ENCODE measurements at regions not wholly inside any gene's neighbourhood (a gene's known extent, or its start where the extent isn't known, plus 50 kb on each side); places are given as distances from the start of the nearest gene placed in this dataset.
"Not testable (repeated sequence)": the region's sequence is repeated elsewhere in the genome, so short reads cannot be mapped to it uniquely, and the experiment has no call there.

DNA sequence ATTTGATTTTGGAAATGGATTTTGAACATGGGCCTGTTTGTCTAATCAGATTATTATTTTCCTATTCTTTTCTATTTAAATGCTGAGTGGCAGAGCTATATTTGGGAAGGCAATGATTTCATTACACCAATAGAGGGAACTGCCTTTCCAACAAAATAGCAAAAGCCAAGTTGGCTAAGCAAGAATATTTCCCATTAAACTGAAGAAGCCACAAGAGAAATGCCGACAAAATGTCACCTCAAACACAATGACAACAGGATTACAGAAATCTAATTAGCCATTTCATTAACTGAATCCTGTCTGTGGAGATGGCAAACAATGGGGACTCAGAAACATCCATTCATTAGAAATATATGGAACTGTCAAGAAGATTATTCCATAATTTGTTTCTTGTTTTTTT is 1593.1 kb upstream of the RAG2 start:
- DNase-seq (ENCODE audit: extremely low read depth, low read depth, low spot score): no peak

DNA sequence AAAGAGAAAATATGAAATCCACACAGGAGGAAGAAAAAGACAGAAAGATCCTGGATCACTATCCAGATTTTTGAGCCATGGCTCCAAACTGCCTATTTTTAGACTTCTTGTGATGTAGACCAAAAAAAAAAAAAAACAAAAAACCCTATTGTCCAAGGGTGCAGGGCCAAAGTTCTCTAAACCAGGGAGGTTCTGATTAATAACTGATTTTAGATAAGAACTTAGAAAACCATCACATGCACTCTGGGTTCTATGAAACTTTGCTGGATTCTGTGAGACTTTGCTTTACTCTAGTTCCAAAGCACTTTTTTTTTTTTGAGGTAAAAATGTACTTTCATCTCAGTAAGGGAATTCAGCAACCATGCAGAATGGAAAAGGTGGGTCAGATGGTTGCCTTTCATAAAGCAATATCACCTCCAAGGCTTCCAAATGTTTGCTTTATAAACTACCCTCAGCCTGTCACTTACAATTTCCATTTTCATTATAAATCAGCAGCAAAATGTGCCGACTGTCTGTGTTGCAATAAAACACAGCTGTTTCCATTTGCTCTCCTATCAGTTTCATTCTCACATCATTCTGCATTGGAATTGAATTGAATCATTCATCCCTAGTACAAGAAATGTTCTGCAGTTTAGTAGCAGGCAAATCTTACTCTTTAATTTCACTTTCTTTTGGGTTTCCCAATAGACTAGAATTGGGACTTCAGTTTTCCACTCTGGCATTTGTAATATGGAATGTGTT is 1584.3 kb upstream of the RAG2 start:
- no peak for DNase-seq (ENCODE audit: extremely low read depth, low read depth, low spot score)

GRCh38 chr11:38176686-38177322 is 1578.8 kb upstream of the RAG2 start:
- no peak for DNase-seq (ENCODE audit: extremely low read depth, low read depth, low spot score)

DNA sequence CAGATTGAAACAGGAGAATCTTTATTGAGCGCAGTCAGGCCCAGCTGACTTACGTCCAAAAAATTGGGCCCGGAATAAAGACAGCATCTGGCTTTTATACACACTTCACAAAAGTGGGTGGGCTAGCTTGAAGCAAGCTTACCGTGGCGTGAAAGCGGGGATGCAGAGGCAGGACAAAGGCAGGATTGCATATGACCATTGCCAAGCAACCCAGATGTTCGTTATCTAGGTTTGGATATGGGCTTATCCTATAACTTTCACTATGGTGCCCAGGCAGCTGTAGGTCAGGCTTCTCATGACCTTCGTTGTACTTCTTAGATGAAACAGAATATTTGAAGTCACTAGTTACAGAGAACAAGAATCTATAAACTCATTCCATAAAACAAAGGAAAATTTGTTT is 1575.6 kb upstream of the RAG2 start:
- no peak for DNase-seq (ENCODE audit: extremely low read depth, low read depth, low spot score)

DNA sequence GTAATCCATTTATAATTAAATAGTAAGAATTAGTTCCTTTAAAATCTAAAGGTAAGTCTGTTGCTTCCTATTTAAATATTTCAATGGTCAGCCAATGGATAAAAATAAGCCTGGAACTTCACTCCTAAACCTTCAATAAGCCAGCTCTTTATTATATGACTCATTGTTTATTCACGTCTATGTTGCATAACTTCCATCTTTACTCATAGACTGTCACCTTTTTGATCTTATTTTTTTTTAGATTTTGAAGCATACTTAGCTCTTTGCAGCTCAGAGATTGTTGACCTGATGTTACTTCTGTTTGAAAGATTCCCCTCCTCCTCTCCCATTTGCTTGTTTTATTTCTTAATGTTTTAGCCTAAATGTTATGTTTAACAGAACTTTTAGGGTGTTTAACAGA is 1571.2 kb upstream of the RAG2 start:
- DNase-seq (ENCODE audit: extremely low read depth, low read depth, low spot score): no peak

DNA sequence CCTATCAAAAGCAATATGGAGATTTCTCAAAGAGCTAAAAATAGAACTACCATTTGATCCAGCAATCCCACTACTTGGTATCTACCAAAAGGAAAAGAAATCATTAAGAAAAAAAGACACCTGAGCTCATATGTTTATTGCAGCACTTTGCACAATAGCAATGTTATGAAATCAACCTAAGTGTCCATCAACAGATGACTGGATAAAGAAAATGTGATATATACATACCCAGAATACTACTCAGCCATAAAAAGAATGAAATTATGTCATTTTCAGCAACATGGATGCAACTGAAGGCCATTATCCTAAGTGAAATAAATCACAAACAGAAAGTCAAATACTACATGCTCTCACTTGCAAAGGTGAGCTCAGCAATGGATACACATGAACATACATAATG is 1565.5 kb upstream of the RAG2 start:
- DNase-seq (ENCODE audit: extremely low read depth, low read depth, low spot score): no peak

GRCh38 chr11:38160433-38160832 is 1562.4 kb upstream of the RAG2 start:
- no peak for DNase-seq (ENCODE audit: extremely low read depth, low read depth, low spot score)

GRCh38 chr11:38159038-38159437 is 1561.0 kb upstream of the RAG2 start:
- DNase-seq (ENCODE audit: extremely low read depth, low read depth, low spot score): no peak

DNA sequence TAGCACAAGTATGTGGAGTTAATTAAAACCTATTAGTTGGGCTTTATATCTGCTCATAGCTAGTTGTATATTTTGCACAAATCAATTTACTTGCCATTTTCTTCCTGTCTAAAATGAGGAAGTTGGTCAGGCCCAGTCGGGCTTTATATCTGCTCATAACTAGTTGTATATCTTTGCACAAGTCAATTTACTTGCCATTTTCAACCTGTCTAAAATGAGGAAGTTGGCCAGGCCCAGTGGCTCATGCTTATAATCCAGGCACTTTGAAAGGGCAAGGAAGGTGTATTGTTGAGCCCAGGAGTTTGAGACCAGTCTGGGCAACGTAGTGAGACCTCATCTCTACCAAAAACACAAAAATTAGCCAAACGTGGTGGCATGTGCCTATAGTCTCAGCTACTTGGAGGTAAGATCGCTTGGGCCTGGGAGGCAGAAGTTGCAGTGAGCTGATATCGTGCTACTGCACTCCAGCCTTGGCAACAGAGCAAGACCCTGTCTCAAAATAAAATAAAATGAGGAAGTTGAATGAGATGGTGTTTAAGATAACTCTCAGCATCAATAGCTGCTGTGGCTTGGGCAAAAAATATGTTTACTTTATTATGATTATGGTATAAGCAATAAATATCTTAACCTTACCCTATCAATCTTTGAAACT is 1558.6 kb upstream of the RAG2 start:
- DNase-seq (ENCODE audit: extremely low read depth, low read depth, low spot score): no peak

GRCh38 chr11:38155856-38156255 is 1557.8 kb upstream of the RAG2 start:
- no peak for DNase-seq (ENCODE audit: extremely low read depth, low read depth, low spot score)

DNA sequence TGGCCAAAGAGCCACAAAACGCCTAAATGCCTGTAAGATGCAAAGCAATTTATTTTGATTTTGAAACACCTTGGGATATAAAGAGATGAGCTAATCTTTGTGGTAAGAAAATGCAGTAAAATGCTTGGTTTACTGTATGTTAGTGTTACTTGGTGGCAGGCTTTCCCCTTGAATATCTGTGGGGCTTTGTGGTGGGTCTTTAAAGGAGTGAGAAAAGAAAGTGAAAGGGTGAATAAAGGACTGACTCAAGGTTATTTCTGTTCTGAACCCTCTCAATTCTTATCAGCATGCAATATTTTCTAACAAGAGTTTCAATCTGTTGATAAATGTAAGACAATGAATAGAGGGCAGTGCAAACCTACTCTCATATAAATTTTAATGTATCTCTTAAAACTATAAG is 1555.9 kb upstream of the RAG2 start:
- no peak for DNase-seq (ENCODE audit: extremely low read depth, low read depth, low spot score)

GRCh38 chr11:38143852-38144251 is 1545.8 kb upstream of the RAG2 start:
- DNase-seq (ENCODE audit: extremely low read depth, low read depth, low spot score): no peak

DNA sequence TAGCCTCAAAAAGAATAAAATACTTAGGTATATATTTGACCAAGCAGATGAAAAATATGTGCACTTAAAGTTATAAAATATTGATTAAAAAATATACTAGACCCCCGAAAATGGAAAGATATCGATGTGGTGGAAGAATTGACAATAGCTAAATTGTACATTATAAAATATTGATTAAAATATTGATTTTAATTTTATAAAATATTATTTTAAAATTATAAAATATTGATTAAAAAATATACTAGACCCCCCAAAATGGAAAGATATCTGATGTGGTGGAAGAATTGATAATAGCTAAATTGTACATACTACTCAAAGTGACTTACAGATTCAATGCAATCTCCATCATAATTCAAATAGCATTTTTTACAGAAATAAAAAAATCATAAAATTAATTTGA is 1540.9 kb upstream of the RAG2 start:
- DNase-seq (ENCODE audit: extremely low read depth, low read depth, low spot score): no peak

- DNase-seq (ENCODE audit: extremely low read depth, low read depth, low spot score): no peak
Observed at GRCh38 chr11:38136887-38137286, 1538.9 kb upstream of the RAG2 start.

- no peak for DNase-seq (ENCODE audit: extremely low read depth, low read depth, low spot score)
Observed at GRCh38 chr11:38131535-38131934, 1533.5 kb upstream of the RAG2 start.

GRCh38 chr11:38130976-38131375 is 1532.9 kb upstream of the RAG2 start:
- DNase-seq (ENCODE audit: extremely low read depth, low read depth, low spot score): no peak

DNA sequence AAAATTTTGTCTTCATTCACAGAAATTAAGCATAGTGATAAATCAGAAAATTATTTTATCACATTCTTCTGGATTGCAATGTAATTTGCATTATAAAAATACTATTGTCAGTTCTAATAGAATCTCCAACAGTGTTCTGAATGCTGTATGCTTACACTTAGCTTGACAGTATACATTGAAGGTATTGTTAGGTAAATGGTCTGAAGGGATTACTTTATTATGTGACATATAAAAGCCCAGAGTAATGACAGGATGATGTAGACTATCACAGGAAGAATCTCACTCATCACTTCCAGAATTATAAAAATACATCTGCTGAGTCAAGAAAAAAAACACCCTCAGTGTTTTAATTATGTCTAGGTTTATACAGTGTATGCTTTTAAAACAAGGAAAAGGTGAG is 1532.5 kb upstream of the RAG2 start:
- no peak for DNase-seq (ENCODE audit: extremely low read depth, low read depth, low spot score)

- no peak for DNase-seq (ENCODE audit: extremely low read depth, low read depth, low spot score)
Observed at GRCh38 chr11:38123673-38124072, 1525.6 kb upstream of the RAG2 start.

- DNase-seq (ENCODE audit: extremely low read depth, low read depth, low spot score): not testable (repeated sequence)
Observed at GRCh38 chr11:38116616-38117015, 1518.6 kb upstream of the RAG2 start.

DNA sequence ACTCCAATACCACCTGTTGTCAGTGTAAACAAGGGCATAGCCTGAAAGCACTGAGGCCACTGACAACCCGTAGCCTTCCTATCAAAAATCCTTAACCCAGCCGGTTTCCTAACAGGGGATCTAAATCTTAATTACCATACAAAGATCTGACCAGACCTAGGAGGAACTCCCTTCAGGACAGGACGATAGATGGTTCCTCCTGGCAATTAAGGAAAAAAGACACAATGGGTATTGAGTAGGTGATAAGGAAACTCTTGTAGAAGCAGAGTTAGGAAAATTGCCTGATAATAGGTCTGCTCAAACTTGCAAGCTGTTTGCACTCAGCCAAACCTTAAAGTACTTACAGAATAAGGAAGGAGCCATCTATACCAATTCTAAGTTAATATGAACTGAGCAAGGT is 1517.3 kb upstream of the RAG2 start:
- DNase-seq (ENCODE audit: extremely low read depth, low read depth, low spot score): not testable (repeated sequence)

GRCh38 chr11:38100836-38101462 is 1502.9 kb upstream of the RAG2 start:
- DNase-seq (ENCODE audit: extremely low read depth, low read depth, low spot score): no peak

DNA sequence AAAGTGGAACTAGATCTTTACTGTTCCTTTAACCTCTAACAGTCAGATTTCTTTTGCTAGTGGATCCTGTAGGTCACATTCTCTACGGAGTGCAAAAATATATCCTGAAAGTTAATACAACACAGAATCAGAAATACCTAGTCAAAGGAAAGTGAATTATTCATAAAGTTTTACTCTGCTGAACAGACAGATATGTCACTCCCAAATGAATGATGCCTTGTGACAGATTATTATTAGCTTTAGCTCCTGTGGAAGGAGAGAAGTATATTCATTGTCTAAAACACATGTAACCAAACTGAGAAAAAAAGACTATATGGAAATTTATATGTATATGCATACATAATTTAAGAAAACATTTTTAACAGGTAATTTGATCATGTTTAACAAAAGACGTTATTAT is 1497.2 kb upstream of the RAG2 start:
- DNase-seq (ENCODE audit: extremely low read depth, low read depth, low spot score): no peak

All from glomerular endothelial cell (primary cell).